IMR-90 (cell line): ENCODE measurements at regions not wholly inside any gene's neighbourhood (a gene's known extent, or its start where the extent isn't known, plus 50 kb on each side); places are given as distances from the start of the nearest gene placed in this dataset.

ENCODE experiments used
- ATAC-seq: fragments of 200-7000 bp; cut with Tn5 transposase; 2 replicates; pipeline ENCODE4 v1.9.1; 2020; ENCODE audit warnings: low read depth, mild to moderate bottlenecking, moderate library complexity
- BruUV-seq: library from RNA; stranded (reverse); fragments of 400-500 nt; replicated peaks from 2 replicates; lab custom pipeline; 2021; lab: Mats Ljungman, UMichigan
- CTCF ChIA-PET: fragments of 300-600 bp; formaldehyde crosslinking; extraction: SDS; loops from one replicate; lab custom pipeline; 2021; ENCODE audit warnings: antibody characterized with exemption; lab: Yijun Ruan, JAX
- POLR2A ChIA-PET: fragments of 300-600 bp; sonication (Branson Sonifier 250); formaldehyde crosslinking; loops from one replicate; lab custom pipeline; 2022; ENCODE audit warnings: antibody characterized with exemption; ENCODE audit not compliant: unreplicated experiment; lab: Charles Lee
- DNase-seq: peaks from one replicate; pipeline ENCODE4 v3.0.0; 2013
- H2AFZ ChIP-seq: replicated peaks from 2 replicates; pipeline ENCODE3; 2013; ENCODE audit warnings: low read length, mild to moderate bottlenecking; ENCODE audit not compliant: poor library complexity
- H2AK5ac ChIP-seq: 2 replicates; pipeline ENCODE4 v1.6.1; 2013; ENCODE audit warnings: low read depth, low read length, inconsistent platforms
- H2AK9ac ChIP-seq: replicated peaks from 2 replicates; pipeline ENCODE3; 2013; ENCODE audit warnings: mild to moderate bottlenecking, low read depth, low read length, moderate library complexity; ENCODE audit not compliant: poor library complexity
- H2BK120ac ChIP-seq: 2 replicates; pipeline ENCODE4 v1.6.1; 2013; ENCODE audit warnings: low read depth, low read length, inconsistent platforms
- H2BK15ac ChIP-seq: 3 replicates; pipeline ENCODE4 v1.6.1; 2013; ENCODE audit warnings: low read depth, low read length, inconsistent platforms
- H2BK20ac ChIP-seq: 2 replicates; pipeline ENCODE4 v1.6.1; 2013; ENCODE audit warnings: low read depth, mild to moderate bottlenecking, inconsistent platforms, low read length, moderate library complexity
- H2BK5ac ChIP-seq: 2 replicates; pipeline ENCODE4 v1.6.1; 2013; ENCODE audit warnings: mild to moderate bottlenecking, low read depth, low read length, inconsistent platforms; ENCODE audit not compliant: poor library complexity, severe bottlenecking
- H3K14ac ChIP-seq: replicated peaks from 2 replicates; pipeline ENCODE4 v1.6.1; 2013; ENCODE audit warnings: low read depth, low read length, inconsistent platforms
- H3K18ac ChIP-seq: 2 replicates; pipeline ENCODE4 v1.6.1; 2013; ENCODE audit warnings: low read depth, low read length, control low read depth
- H3K23ac ChIP-seq: 2 replicates; pipeline ENCODE4 v1.6.1; 2013; ENCODE audit warnings: low read depth, low read length, inconsistent platforms
- H3K27ac ChIP-seq: 2 replicates; pipeline ENCODE4 v1.5.1; 2013; ENCODE audit warnings: mild to moderate bottlenecking, control low read depth, low read length; ENCODE audit not compliant: insufficient read depth
- H3K27me3 ChIP-seq: 2 replicates; pipeline ENCODE4 v1.6.1; 2013; ENCODE audit warnings: low read length; ENCODE audit not compliant: control insufficient read depth, insufficient read depth
- H3K36me3 ChIP-seq: 2 replicates; pipeline ENCODE4 v1.6.1; 2013; ENCODE audit warnings: low read length, mixed read lengths; ENCODE audit not compliant: control insufficient read depth, insufficient read depth
- H3K4ac ChIP-seq: 2 replicates; pipeline ENCODE4 v1.6.1; 2013; ENCODE audit warnings: low read depth, low read length, inconsistent platforms
- H3K4me1 ChIP-seq: 2 replicates; pipeline ENCODE4 v1.6.1; 2013; ENCODE audit warnings: low read length, mixed read lengths; ENCODE audit not compliant: control insufficient read depth, insufficient read depth
- H3K4me2 ChIP-seq: 2 replicates; pipeline ENCODE4 v1.6.1; 2013; ENCODE audit warnings: low read depth, mild to moderate bottlenecking, control low read depth, low read length, moderate library complexity
- H3K4me3 ChIP-seq: 2 replicates; pipeline ENCODE4 v1.5.1; 2013; ENCODE audit warnings: low read depth, mild to moderate bottlenecking, control low read depth, low read length, moderate library complexity; ENCODE audit not compliant: insufficient read depth
- H3K56ac ChIP-seq: 2 replicates; pipeline ENCODE4 v1.6.1; 2013; ENCODE audit warnings: low read length, inconsistent platforms; ENCODE audit not compliant: insufficient read depth; ENCODE audit errors: extremely low read depth
- H3K79me1 ChIP-seq, 2 experiments: 2 replicates each; pipeline ENCODE4 v1.6.1; 2013; ENCODE audit warnings: low read length in 2 of 2, inconsistent platforms in 1 of 2, low read depth in 1 of 2
- H3K9ac ChIP-seq: 2 replicates; pipeline ENCODE4 v1.6.1; 2013; ENCODE audit warnings: low read depth, low read length, control low read depth
- H3K9me1 ChIP-seq: 2 replicates; pipeline ENCODE4 v1.6.1; 2013; ENCODE audit warnings: low read length, inconsistent platforms; ENCODE audit not compliant: insufficient read depth
- H3K9me3 ChIP-seq: 2 replicates; pipeline ENCODE4 v1.6.1; 2013; ENCODE audit warnings: low read length; ENCODE audit not compliant: control insufficient read depth, insufficient read depth
- H4K20me1 ChIP-seq: 2 replicates; pipeline ENCODE4 v1.6.1; 2013; ENCODE audit warnings: low read length, inconsistent platforms; ENCODE audit not compliant: insufficient read depth
- H4K5ac ChIP-seq: 2 replicates; pipeline ENCODE4 v1.6.1; 2013; ENCODE audit warnings: mild to moderate bottlenecking, low read depth, low read length, control low read depth
- H4K8ac ChIP-seq, 2 experiments: 2 replicates each; pipeline ENCODE4 v1.6.1; 2013; ENCODE audit warnings: low read depth in 2 of 2, low read length in 2 of 2, control low read depth in 1 of 2, inconsistent platforms in 1 of 2
- H4K91ac ChIP-seq: 2 replicates; pipeline ENCODE4 v1.6.1; 2013; ENCODE audit warnings: low read depth, low read length, inconsistent platforms; ENCODE audit not compliant: insufficient read depth
- BHLHE40 ChIP-seq: fragments of 150-350 bp; IDR thresholded peaks from 2 replicates; pipeline ENCODE4 v1.6.1; 2016; ENCODE audit warnings: mild to moderate bottlenecking, low read depth, low read length
- CEBPB ChIP-seq: IDR thresholded peaks from 2 replicates; pipeline ENCODE4 v1.6.1; 2012; ENCODE audit warnings: low read depth, low read length, improper control_type of control experiment
- CHD1 ChIP-seq: IDR thresholded peaks from 2 replicates; pipeline ENCODE4 v1.6.1; 2012; ENCODE audit warnings: low read depth, low read length, improper control_type of control experiment
- ELK1 ChIP-seq: fragments of 150-350 bp; IDR thresholded peaks from 2 replicates; pipeline ENCODE4 v1.6.1; 2016; ENCODE audit warnings: low read depth, mild to moderate bottlenecking, low read length, moderate library complexity, borderline replicate concordance
- FOS ChIP-seq: fragments of 150-350 bp; IDR thresholded peaks from 2 replicates; pipeline ENCODE4 v1.6.1; 2016; ENCODE audit warnings: low read depth, low read length
- MAFK ChIP-seq: IDR thresholded peaks from 2 replicates; pipeline ENCODE4 v1.6.1; 2012; ENCODE audit warnings: low read depth, low read length, improper control_type of control experiment
- MAZ ChIP-seq: IDR thresholded peaks from 2 replicates; pipeline ENCODE4 v1.6.1; 2012; ENCODE audit warnings: low read depth, mild to moderate bottlenecking, low read length, improper control_type of control experiment, moderate library complexity, borderline replicate concordance
- MXI1 ChIP-seq: IDR thresholded peaks from 2 replicates; pipeline ENCODE4 v1.6.1; 2012; ENCODE audit warnings: low read depth, mild to moderate bottlenecking, low read length, moderate library complexity, borderline replicate concordance
- NFE2L2 ChIP-seq: fragments of 150-350 bp; IDR thresholded peaks from 2 replicates; pipeline ENCODE4 v1.6.1; 2016; ENCODE audit warnings: low read depth, mild to moderate bottlenecking, low read length
- POLR2A ChIP-seq: IDR thresholded peaks from 2 replicates; pipeline ENCODE4 v1.6.1; 2012; ENCODE audit warnings: mild to moderate bottlenecking, low read depth, low read length
- RAD21 ChIP-seq: IDR thresholded peaks from 2 replicates; pipeline ENCODE4 v1.6.1; 2012; ENCODE audit warnings: low read length, improper control_type of control experiment
- RCOR1 ChIP-seq: IDR thresholded peaks from 2 replicates; pipeline ENCODE4 v1.6.1; 2012; ENCODE audit warnings: mild to moderate bottlenecking, low read length, improper control_type of control experiment; ENCODE audit not compliant: insufficient replicate concordance
- RFX5 ChIP-seq: IDR thresholded peaks from 2 replicates; pipeline ENCODE4 v1.8.0; 2012; ENCODE audit warnings: low read depth, mild to moderate bottlenecking, low read length, moderate library complexity
- SMC3 ChIP-seq: fragments of 150-350 bp; IDR thresholded peaks from 2 replicates; pipeline ENCODE4 v1.6.1; 2016; ENCODE audit warnings: low read depth, mild to moderate bottlenecking, antibody characterized with exemption, low read length, moderate library complexity
- WGBS, 2 experiments: methylation state at CpG; one replicate each; pipeline versions ENCODE4 v1.1.5 to v1.1.7; 2013; ENCODE audit warnings: missing lambda C conversion rate in 2 of 2; ENCODE audit not compliant: insufficient read length in 1 of 2; ENCODE audit errors: extremely low coverage in 2 of 2; 5-methylcytosine and 5-hydroxymethylcytosine counted together
- dilution Hi-C: fragments of 300-500 bp; cut with HindIII; formaldehyde crosslinking; loops from one replicate; pipeline ENCODE4 v1.14.3; 2018; ENCODE audit warnings: low sequenced_read_pairs; ENCODE audit not compliant: unreplicated experiment
- in situ Hi-C: fragments of 300-500 bp; cut with MboI; formaldehyde crosslinking; loops from 3 replicates; pipeline ENCODE4 v1.14.3; 2019; ENCODE audit warnings: low sequenced_read_pairs, inconsistent platforms, mixed read lengths
- intact Hi-C: fragments of 100-400 bp; cut with micrococcal nuclease; formaldehyde crosslinking; loops from 2 replicates; pipeline ENCODE4 v1.10.0; 2022
- TF ChIP-seq, protein P1 (sequence below): conservative IDR thresholded peaks from 2 replicates; pipeline ENCODE4 v1.5.1; 2012; ENCODE audit warnings: mild to moderate bottlenecking, low read depth, low read length, improper control_type of control experiment
- TF ChIP-seq, protein P2 (sequence below): fragments of 150-350 bp; IDR thresholded peaks from 2 replicates; pipeline ENCODE4 v1.6.1; 2017; ENCODE audit warnings: mild to moderate bottlenecking, antibody characterized with exemption, low read length, low read depth

DNA sequence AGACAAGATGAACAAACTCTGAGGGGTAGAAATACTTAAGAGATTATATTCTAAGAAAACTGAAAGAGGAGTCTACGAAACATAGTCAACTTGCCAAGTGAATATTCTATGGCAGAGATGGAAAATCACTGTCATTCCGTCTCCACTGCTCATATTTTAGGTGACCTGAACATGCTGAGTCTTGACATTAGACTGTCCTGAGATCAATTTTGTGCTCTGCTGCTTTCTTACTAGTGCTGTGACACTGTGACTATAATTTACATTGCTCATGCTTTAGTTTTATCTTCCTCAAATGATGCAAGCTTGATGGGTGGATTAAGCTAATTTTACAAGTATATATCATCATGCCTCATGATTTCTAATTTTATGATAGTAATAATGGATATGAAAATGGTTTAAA, 228.2 kb upstream of the LRFN5 start:
- Histone ChIP-seq H2AK9ac (no peak overlapping the region), H4K8ac (no peak overlapping the region), H2AFZ (no peak overlapping the region), H3K4ac (no peak overlapping the region), H3K4me3 (no peak overlapping the region), H3K4me2 (no peak overlapping the region), H3K14ac (no peak overlapping the region), H4K20me1 (no peaks in the 10 kb centered on the region), H3K9me1 (no peaks in the 10 kb centered on the region), H4K5ac (no peak overlapping the region), H2BK5ac (no peak overlapping the region), H2AK5ac (no peak overlapping the region), H3K79me1 (no peaks in the 10 kb centered on the region), H2BK15ac (no peak overlapping the region), H3K9ac (no peak overlapping the region), H2BK120ac (no peak overlapping the region), H3K4me1 (no peaks in the 10 kb centered on the region), H3K27me3 (no peaks in the 10 kb centered on the region), H4K91ac (no peak overlapping the region), H3K27ac (no peak overlapping the region), H3K56ac (no peak overlapping the region), H2BK20ac (no peak overlapping the region), H3K18ac (no peak overlapping the region), H3K23ac (no peak overlapping the region), H3K36me3 (no peaks in the 10 kb centered on the region), H3K9me3 (0 out of 2 replicates have a peak, but pooled peaks cover 2% of the 10 kb centered on the region)
- no peak for ATAC-seq
- ChIA-PET POLR2A (no interaction called here), CTCF (no interaction called here)
- no peak for TF ChIP-seq BHLHE40
- TF ChIP-seq RFX5, result no peak
- TF ChIP-seq SMC3, result no peak
- TF ChIP-seq RAD21, result no peak
- no peak for TF ChIP-seq NFE2L2
- no peak for TF ChIP-seq MAFK
- TF ChIP-seq, protein P1, sequence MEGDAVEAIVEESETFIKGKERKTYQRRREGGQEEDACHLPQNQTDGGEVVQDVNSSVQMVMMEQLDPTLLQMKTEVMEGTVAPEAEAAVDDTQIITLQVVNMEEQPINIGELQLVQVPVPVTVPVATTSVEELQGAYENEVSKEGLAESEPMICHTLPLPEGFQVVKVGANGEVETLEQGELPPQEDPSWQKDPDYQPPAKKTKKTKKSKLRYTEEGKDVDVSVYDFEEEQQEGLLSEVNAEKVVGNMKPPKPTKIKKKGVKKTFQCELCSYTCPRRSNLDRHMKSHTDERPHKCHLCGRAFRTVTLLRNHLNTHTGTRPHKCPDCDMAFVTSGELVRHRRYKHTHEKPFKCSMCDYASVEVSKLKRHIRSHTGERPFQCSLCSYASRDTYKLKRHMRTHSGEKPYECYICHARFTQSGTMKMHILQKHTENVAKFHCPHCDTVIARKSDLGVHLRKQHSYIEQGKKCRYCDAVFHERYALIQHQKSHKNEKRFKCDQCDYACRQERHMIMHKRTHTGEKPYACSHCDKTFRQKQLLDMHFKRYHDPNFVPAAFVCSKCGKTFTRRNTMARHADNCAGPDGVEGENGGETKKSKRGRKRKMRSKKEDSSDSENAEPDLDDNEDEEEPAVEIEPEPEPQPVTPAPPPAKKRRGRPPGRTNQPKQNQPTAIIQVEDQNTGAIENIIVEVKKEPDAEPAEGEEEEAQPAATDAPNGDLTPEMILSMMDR, result no peak
- TF ChIP-seq MXI1, result no peak
- TF ChIP-seq ELK1, result no peak
- no peak for TF ChIP-seq FOS
- TF ChIP-seq RCOR1, result no peak
- no peak for TF ChIP-seq CHD1
- TF ChIP-seq CEBPB, result no peak
- no peak for TF ChIP-seq MAZ
- TF ChIP-seq, protein P2, sequence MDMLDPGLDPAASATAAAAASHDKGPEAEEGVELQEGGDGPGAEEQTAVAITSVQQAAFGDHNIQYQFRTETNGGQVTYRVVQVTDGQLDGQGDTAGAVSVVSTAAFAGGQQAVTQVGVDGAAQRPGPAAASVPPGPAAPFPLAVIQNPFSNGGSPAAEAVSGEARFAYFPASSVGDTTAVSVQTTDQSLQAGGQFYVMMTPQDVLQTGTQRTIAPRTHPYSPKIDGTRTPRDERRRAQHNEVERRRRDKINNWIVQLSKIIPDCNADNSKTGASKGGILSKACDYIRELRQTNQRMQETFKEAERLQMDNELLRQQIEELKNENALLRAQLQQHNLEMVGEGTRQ, result no peak
- no peak for TF ChIP-seq POLR2A
- WGBS, 2 experiments, result no CpG with 5 or more reads among the region's 2 CpGs
- no peak for DNase-seq
- intact Hi-C loops, result no loop called here
- dilution Hi-C loops, result no loop called here
- in situ Hi-C loops, result no loop called here
- no TSS peak for BruUV-seq
